GM21825 (cell line): ENCODE measurements at regions not wholly inside any gene's neighbourhood (a gene's known extent, or its start where the extent isn't known, plus 50 kb on each side); places are given as distances from the start of the nearest gene placed in this dataset.

Experiments
- ATAC-seq: cut with Tn5 transposase; IDR thresholded peaks from one replicate; pipeline ENCODE4 v1.9.1; 2021; ENCODE audit warnings: mild to moderate bottlenecking, moderate library complexity; ENCODE audit not compliant: unreplicated experiment

DNA sequence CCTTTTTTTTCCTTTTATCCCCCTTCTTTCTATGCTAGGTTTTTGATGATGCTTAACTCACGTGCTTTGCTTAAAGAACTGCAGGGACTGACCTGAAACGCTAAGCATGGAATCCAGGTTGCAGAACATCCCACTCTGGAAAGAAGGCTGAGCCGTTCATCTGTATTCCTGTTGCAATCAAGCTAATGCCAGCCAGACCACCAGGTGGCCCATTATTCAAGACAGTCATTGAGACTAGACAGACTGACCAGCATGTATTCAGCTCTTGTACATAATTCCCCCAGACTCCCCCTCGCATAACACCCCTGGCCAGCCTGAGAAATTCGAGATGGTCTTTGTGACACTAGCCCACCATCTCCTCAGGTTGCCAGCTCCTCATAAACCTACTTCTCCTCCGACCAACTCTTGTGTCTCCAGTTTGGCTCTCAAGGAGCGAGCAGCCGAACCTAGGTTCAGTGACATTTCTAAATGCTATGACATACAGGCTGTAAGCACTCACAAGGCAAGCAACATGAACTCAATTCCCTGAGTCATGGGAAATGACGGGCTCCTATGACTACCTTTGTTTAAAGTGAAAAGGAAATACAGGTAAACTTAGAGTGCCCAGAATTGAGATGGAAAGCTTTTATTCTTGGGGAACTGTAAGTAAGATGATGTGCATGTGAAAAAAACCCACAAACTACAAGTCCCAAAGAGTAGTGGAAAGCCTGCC, 309.3 kb upstream of the CDYL start:
- no peak for ATAC-seq

DNA sequence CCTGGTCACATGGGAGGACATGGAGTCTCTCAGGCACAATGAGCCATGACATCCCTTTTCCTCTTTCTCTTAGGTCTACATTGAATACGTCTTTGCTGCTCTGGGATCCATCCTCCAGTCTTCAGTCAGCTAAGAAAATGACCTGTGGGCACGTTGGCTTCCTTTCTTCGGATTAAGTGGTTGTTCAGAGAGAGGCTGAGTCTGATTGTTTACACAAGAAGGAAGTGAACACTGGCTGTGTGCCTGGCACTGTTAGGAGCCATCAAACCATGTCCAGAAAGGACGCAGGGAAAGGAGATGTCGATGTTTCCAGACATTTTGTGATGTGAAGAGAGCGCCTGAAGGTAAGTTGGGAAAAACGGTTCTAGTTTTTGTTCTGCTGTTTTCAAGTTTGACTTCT, 309.9 kb upstream of the CDYL start:
- no peak for ATAC-seq

DNA sequence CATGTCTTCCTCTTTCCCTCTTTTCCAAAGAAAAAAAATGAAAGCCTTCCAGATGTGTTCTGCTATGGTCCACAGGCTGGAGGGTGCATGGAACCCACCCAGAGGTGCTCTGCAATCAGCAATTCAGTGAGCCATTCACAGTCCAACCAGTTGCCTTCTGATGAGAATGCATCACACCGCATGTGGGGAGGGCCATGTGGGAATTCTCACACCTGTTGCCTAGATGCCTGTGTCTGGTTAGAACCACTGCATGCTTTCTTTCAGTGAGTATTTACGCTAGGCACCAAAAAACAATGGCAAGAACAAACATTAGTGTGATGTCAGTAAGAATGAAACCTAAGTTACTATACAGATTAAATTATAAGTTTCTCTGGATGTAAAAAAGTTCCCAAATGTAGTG, 311.6 kb upstream of the CDYL start:
- no peak for ATAC-seq

DNA sequence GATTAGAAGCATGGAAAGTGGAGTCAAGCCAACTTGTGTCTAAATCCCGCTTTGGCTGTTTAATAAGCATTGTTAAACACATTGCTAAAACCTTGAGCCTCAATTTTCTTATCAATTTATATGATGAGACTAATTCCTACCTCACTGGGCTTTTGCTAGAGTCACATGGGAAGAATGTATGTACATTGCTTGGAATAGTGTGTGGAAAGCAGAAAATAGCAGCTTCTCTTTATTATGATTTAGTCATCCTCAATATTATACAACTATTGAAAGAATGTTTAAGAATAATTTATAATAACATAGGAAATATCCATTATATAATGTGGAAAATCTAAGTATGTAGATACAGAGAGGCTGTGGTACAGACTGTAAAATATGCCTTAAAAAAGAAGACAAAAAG, 313.0 kb upstream of the CDYL start:
- ATAC-seq, result no peak

DNA sequence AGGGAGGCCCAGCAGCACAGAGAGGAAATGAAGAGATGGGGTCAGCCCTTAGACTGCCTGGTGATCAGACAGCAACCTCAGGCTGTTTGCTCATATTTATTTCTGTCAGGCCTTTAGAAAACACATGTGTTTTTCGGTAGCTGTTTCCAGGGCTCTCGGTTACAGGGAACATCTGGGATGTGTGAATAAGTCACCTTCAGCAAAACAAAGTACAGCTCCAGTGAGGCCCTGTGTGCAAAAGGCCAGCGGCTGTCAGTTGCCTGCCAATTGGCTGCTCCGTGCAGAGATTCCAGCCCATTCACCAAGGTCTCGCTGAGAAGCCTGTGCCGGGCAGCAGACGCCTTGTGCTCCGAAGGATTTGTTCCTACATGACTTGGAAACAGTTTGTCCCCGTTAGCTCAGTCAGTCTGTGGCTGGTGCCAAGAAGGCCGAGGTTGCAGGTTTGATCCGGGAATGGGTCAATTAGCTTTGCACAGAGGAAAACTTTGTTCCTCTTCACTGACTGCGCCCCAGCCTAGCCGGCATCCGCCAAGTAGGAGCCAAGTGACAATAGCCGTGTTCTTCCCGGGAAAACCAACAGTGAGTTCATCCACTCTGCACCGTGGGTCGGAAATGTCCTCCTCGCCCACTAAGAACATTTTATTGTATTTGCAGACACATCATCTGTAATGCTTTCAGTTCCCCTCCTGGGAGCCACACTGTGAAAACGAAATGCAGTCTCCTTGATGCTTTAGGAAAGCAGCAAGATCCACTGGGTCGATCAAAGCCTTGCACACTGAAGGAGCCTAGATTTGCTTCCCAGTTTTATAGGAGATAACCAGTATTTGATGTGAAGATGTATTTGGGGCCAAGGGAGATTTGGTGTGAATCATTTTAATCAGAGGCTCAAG, 315.4 kb upstream of the CDYL start:
- no peak for ATAC-seq

DNA sequence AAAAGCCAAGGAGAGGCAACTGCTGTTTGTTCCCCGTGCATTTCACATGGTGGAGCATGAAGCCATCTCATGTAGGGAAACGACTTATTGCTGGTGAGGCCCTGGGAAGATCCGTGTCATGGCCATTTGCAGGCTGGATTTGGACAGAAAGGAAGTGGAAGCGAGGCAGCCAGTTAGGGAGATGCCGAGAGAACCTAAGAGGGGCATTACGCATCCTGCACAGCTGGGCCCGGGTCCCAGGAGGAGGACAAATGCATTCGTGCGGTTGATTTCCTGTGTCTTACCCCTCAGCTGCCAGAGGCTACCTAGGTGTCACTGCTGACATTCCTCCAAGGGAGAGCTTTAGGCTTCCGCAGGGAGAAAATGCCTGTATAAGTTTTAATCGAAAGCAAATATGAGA, 316.2 kb upstream of the CDYL start:
- no peak for ATAC-seq

DNA sequence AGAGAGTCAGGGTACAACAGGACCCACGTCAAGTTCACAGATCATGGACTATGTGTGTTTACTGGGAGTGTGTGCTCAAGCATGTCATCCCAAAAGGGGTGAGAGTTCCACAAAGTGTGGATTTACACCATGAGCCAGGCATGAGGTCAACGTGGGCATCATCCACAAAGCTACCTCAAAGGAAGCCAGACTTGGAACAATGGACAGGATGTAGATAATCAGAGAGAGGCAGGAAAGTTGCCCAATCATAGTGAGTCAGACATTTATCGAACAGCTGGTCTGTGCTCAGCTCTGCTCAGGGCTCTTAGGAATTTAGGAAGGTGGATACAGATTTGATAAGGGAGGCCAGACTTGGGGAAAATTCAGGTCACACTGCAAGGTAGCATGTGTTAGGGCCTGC, 317.2 kb upstream of the CDYL start:
- ATAC-seq, result no peak

DNA sequence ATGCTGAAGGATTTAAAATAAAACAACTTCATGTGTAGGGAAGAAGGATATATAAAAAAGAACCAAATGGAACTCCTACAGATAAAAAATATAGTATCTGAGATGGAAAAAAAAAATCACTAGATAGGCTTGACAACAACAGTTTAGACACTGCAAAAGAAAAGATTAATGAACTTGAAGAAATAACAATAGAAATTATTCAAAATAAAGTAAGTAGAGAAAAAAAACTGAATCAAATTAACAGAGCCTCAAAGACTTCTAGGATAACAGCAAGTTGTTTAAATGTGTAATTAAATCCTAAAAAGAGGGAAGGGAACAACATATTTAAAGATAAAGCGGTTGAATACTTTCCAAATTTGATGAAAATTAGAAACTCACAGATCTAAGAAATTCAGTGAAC, 316.3 kb upstream of the ECI2 start:
- no peak for ATAC-seq

DNA sequence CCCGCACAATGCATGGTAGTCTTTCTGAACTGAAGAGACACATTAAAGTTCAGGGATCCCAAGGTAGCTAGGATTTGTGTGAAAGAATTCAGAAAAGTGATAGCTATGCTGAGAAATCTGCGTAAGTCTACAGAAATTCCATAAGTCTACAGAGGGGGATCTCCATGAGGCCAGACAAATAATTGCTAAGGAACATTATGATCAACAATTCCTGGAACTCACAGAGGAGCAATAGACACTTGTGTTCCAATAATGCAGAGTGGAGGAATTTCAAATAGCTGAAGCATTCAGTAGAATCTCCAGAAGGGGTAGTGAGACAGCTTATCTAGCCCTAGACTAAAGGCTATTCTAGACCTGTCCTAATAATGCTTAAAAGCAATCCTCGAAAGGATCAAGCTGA, 315.7 kb upstream of the ECI2 start:
- ATAC-seq, result no peak

DNA sequence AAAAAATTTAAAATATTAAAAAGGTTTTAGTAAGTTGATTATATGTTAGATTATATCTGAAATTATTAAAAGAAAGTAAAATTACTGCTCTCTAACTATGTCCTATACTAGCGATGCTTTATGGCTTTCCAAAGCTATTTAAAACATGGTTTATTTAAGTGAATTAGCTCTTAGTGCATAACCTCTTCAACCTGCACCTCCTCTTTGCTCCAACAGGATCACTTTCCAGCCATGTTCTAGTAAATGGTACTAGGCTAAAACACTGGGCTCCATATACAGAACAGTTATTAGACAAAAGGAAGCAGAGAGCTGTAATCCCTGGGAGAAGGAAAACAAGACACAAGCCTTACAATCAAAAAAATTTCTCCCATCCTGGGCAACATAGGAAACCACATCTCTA, 314.9 kb upstream of the ECI2 start:
- ATAC-seq, result no peak

DNA sequence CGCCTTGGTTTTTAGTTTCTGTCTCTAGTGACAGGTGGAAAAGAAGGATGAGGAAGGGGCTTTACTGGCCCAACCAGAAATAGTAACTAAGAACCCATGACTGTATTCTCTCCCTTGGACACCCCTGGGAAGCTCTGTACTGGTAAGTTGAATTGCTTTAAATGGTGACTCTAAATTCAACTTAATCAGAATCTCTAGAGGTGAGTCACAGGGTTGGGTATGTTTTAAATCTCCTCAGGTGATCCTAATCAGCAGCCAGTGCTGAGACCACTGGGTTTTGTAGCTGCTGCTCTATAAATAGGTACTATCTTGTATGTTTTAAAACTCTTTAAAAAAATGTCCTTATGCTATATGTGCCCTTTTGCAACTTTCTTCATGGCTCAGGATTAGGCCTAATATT, 314.0 kb upstream of the ECI2 start:
- ATAC-seq, result no peak

DNA sequence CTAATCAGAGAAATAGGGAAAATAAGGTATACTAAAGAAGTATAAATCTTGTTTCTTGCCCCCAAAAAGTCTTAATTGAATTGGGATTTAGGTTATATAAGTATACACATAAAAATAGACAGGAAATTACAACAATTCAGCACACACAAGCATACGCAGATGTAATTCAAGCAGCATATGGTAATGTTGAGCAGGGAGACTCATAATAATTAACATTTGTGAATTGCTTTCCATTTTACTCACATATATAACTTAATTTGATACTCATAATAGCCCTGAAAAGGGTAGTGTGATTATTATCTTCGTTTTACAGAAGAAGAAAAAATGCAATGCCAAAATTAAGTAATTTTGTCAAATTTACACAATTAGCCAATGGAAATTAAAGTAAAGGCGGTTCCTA, 313.5 kb upstream of the ECI2 start:
- no peak for ATAC-seq

DNA sequence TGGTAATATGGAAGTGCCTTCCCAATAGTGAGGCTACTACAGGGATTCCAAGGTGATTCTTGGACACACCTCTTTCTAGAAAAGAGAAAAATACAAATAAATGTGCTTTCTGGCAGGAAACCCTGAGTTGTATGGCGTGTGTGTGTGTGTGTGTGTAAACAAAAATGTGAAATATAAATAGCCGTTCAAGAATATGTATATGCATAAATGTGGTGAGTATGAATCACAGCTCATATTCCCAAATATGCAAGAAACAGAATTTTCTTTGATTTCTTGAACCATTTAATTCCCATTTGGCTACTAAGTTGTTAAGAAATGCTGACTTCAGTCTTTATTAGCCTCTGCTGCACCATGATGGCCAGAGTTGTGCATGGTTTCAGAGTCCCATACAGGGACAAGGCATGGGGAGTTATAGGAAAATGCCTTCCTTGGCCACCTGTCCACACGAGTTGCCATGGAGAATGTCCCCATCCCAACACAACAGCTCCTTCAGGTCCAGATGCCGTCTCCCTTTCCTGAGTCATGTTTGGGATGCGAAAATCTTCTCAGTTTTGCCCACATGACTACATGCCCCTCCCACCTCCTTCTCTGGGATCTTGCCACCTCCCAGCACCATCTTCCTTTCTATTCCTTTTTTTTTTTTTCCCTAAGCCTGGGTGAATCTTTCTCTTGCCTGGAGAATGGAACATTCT, 312.4 kb upstream of the ECI2 start:
- no peak for ATAC-seq

DNA sequence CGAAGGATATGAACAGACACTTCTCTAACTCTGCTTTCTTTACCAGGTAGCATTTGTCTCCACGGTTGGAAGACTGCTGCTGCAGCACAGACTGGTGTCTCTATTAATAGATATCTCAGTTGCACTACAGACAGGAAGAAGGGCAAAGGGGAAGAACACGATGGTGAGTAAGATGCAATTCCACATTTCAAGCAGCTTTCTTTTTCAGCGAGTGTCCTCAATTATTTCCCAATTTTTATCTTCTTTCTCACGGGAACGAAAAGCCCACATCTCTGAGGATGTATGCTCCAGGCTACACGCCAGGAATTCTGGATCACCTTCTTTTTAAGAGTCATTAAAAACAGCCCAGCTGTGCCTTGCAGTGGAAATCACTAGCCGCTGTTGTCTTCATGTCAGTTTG, 311.6 kb upstream of the ECI2 start:
- no peak for ATAC-seq

DNA sequence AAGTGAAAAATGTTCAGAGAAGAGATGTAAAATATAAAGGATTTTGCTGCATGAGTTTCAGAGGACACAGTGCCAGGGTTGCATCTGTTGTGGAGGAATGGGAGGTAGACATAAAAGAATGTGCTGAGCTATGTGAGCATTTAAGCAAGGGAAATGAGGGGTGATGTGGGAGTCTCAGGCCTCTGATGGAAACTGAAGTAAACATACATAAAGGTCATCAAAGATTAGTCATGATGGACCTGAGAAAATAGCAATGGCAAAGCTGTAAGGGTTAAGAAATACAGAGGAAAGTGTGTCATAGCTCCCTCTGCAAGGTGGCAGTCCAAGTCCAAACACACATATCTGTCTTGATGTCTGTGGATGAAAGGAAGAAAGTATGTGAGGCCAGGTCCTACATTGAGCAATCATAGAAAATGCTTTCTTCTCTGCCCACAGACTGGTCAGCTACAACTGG, 306.6 kb upstream of the ECI2 start:
- no peak for ATAC-seq

DNA sequence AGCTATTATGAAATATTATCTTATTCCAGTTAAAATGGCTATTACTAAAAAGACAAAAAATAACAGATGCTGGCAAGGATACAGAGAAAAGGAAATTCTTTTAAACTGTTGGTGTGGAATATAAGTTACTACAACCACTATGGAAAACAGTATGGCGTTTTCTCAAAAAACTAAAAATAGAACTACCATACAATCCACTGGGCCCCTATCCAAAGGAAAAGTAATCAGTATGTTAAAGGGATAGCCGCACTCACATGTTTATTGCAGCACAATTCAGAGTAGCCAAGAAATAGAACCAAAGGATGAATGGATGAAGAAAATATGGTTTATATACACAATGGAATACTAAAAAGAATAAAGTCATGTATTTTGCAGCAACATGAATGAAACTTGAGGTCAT, 303.8 kb upstream of the ECI2 start:
- ATAC-seq, result no peak

DNA sequence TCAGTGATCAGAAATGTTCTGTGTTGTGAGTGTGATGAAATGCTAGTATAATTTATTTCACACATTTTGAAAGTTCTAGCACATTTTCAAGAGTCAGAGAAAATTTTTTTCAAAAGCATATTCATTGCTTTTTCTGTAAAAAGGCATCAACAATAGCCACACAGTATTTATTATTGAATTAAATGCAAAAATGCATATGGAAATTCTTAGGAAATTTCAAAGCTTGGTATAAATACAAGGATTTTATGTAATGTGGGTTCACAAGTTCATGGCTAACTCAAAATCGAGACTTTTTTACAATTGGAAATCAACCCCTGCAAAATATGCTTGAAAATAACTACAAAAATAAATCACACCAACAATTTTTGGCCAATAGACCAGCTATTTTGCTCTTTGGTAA, 302.0 kb upstream of the ECI2 start:
- ATAC-seq, result no peak

DNA sequence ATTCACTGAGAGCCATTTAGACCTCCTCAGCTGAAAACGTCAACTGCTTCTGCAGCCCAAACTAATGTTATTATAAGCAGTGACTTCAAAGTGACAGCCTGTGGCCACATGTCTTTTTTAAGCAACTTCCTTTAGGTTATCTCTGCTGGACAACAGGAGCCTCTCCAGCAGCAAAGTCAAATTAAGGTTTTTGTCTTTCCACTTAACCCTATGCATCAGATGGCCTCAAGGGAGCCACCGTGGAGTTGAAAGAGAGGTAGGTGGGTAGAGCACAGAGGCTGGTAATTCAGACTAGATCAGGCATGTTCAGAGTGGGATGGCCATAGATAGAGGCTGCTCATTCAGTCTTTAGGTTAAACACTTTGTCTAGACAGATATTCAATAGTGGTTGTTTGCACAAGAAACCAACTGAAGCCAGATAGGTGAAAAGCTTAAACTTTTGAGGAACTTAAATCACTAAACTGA, 300.6 kb upstream of the ECI2 start:
- ATAC-seq, result no peak

DNA sequence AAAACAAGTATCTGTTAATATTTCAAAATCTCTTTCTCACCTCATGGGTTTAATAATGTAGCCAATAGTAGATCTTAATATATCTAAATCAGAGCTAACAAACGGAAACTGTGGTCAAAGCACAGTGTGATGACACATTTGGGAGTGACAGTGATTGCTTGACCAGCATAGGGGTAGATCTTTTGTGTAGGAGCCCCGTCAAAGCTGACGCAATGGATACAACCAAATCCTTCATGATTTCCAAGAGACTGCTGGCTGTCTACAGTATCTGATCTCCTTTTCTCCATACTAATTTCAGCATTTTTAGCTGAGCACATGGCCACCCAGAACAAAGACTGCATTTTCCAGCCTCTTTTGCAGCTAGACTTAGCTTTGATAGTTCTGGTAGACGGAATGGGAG, 299.3 kb upstream of the ECI2 start:
- ATAC-seq, result no peak

DNA sequence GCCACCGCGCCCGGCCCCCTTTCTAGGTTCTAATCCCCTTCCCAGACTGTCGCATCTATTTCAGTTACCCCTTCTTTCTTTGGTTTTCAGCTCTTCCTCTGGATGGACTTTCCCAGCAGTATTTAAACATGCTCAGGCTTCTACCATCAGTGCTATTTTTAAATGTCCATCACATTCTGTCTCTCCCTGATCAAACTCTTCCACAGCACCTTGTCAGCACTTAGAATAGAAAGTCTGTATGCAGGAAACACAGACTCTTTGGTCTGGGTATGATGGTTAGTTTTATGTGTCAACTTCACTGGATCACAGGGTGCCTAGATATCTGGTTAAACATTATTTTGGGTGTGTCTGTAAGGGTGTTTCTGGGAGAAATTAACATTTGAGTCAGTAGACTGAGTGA, 297.8 kb upstream of the ECI2 start:
- no peak for ATAC-seq

DNA sequence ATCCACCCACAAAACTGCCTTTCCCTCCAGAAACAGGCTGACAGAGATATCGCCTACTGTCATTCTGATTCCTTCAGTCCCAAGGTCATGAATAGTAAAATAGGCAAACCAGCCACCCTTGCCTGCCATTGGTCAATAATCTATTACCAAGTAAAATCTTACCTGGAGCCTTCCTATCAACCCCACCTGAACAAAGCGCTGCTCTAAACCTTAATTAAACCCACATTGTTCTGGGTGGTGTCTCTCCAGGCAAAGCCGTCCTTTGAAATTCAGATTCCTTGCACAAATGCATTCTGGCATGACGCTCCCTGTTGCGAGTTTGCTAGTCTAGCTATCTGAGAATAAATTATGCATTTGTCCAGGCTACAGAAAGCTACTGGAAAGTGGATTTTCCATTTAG, 291.6 kb upstream of the ECI2 start:
- ATAC-seq, result no peak

DNA sequence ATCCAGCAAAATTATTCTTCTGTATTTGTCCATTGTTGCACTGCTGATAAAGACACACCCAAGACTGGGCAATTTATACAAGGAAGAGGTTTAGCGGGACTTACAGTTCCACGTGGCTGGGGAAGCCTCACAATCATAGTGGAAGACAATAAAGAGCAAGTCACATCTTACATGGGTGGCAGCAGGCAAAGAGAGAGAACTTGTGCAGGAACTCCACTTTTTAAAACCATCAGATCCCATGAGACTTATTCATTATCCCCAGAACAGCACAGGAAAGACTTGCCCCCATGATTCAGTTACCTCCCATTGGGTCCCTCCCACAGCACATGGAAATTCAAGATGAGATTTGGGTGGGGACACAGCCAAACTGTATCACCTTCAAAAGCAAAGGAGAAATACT, 286.5 kb upstream of the ECI2 start:
- ATAC-seq, result no peak
